ENCODE measurements at regions not wholly inside any gene's neighbourhood (a gene's known extent, or its start where the extent isn't known, plus 50 kb on each side); places are given as distances from the start of the nearest gene placed in this dataset.
"Not testable (repeated sequence)": the region's sequence is repeated elsewhere in the genome, so short reads cannot be mapped to it uniquely, and the experiment has no call there.

DNA sequence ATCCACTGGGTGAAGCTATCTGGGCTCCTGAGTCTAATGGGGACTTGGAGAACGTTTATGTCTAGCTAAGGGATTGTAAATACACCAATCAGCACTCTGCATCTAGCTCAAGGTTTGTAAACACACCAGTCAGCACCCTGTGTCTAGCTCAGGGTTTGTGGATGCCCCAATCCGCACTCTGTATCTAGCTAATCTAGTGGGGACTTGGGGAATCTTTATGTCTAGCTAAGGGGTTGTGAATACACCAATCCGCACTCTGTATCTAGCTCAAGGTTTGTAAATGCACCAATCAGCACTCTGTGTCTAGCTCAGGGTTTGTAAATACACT is 451.7 kb upstream of the DCN start:
- TF ChIP-seq, protein P1, sequence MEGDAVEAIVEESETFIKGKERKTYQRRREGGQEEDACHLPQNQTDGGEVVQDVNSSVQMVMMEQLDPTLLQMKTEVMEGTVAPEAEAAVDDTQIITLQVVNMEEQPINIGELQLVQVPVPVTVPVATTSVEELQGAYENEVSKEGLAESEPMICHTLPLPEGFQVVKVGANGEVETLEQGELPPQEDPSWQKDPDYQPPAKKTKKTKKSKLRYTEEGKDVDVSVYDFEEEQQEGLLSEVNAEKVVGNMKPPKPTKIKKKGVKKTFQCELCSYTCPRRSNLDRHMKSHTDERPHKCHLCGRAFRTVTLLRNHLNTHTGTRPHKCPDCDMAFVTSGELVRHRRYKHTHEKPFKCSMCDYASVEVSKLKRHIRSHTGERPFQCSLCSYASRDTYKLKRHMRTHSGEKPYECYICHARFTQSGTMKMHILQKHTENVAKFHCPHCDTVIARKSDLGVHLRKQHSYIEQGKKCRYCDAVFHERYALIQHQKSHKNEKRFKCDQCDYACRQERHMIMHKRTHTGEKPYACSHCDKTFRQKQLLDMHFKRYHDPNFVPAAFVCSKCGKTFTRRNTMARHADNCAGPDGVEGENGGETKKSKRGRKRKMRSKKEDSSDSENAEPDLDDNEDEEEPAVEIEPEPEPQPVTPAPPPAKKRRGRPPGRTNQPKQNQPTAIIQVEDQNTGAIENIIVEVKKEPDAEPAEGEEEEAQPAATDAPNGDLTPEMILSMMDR (IDR thresholded peaks at IDR 0.05) = not testable (repeated sequence)
- TF ChIP-seq POLR2A, EP300 (IDR thresholded peaks at IDR 0.05): not testable (repeated sequence)

Measured in sigmoid colon (tissue), 4 donors.